LHCN-M2 (cell line): ENCODE measurements at regions not wholly inside any gene's neighbourhood (a gene's known extent, or its start where the extent isn't known, plus 50 kb on each side); places are given as distances from the start of the nearest gene placed in this dataset.

Source experiments
- DNase-seq: peaks from one replicate; pipeline ENCODE4 v3.0.0-alpha.2; 2012; ENCODE audit warnings: low read depth

DNA sequence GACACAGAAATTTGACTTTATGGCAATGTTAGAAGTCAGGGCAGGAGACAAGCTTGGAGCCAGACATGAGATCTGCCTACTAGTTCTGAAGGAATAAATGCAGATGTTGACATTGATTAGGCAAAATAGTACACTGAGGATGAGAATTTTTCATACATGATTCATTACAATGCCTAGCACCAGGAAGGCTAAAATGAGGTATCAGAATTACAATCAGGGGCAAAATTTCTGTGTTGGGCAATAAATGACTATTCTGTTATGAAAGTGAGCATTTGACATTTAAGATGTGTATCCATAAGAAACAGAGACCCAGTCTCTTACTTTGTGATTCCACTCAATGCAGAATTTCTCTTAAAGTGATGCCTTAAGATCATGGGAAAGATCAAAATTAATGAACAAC lies 92.4 kb upstream of the CDH10 start:
- no peak for DNase-seq

DNA sequence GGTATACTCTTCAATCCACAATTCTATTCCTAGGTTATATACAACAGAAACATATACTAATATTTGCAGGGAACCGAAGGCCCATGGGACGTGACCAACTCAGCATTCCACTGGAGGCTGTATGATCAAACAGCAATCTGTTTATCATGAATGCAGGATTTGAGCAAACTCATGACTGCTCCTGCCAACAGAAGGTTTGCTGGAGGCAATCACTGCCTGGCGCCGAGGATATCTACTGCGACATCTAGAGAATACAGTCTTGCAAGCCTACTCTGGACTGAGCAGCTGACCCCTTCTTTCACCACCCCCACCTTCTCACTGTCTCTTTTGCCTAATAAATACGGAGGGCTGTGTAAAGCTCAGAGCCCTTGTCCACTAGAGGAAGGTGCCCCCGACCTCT lies 90.5 kb upstream of the CDH10 start:
- no peak for DNase-seq

- DNase-seq, result no peak
Observed at GRCh38 chr5:24732184-24732583, 87.4 kb upstream of the CDH10 start.

DNA sequence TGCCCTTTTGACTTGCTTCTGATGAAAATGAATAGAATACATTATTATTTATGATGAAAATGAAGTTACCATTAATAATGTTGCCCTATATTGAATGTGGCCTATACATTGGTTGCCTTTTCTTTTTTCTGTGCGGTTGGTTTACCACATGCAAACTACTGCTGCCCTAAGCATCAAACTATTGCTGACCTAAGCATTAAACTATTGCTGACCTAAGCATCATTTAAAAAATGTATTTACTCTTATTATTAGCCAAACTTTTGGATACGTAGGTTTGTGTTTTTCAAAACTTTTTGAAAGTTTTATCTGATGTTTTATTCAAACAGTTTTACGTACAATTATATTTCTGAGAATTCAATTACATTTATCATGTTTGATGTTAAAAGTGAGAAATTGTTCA lies 76.0 kb upstream of the CDH10 start:
- no peak for DNase-seq

- no peak for DNase-seq
Observed at GRCh38 chr5:24714746-24715145, 70.0 kb upstream of the CDH10 start.

DNA sequence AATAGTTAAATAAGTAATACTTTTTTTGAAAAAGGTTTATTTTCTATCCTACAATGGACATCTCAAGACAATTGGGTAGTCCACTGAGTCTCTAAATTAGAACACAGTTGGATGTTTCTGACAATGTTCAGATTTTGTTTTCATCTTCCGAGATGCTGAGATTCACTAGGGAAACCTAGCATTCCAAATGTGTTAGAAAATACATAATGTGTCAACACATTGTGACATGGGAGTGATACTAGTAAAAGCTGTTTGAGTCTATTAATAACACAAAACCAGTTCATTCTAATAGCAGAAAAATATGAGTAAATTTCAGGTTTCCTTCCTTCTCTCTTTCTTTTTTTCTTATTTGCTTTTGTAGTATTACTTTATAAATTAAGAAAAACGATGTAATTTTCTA lies 68.2 kb upstream of the CDH10 start:
- DNase-seq, result no peak

DNA sequence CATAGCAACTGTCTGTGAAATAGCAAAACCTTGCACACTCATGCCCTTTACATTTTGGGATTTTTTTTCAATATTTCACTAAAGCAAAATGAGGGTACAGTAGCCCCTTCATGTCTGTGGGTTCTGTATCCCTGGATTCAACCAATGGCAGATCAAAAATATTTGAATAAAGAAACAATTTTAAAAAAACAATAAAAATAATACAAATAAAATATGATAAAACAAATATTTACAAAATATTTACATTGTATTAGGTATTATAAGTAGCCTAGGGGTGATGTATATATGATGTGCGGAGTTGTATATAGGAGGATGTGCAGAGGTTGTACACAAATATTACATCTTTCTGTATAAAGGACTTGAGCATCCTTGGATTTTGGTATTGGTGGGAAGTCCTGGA lies 67.3 kb upstream of the CDH10 start:
- DNase-seq, result no peak

- DNase-seq, result no peak
Observed at GRCh38 chr5:24703934-24704333, 59.2 kb upstream of the CDH10 start.
